Tibial nerve (tissue), 3 donors: ENCODE measurements at regions not wholly inside any gene's neighbourhood (a gene's known extent, or its start where the extent isn't known, plus 50 kb on each side); places are given as distances from the start of the nearest gene placed in this dataset.
"Not testable (repeated sequence)": the region's sequence is repeated elsewhere in the genome, so short reads cannot be mapped to it uniquely, and the experiment has no call there.

ENCODE experiments used
- POLR2A ChIP-seq, 2 donors: fragments of 450-650 bp; IDR thresholded peaks; one replicate each; pipeline ENCODE4 v1.6.1; 2017; ENCODE audit warnings: antibody characterized with exemption in 2 of 2, mild to moderate bottlenecking in 2 of 2, moderate library complexity in 2 of 2
- TF ChIP-seq, protein P1 (sequence below), 5 experiments: fragments of 200-600 bp in 3 of 5; fragments of 450-650 bp in 2 of 5; sonication (generic) in 3 of 5; IDR thresholded peaks; one replicate each; pipeline ENCODE4 v1.5.1; 2016 to 2019; ENCODE audit warnings: antibody characterized with exemption in 5 of 5, mild to moderate bottlenecking in 3 of 5, moderate library complexity in 2 of 5

GRCh38 chr7:76774279-76774678 lies 147.2 kb upstream of the POMZP3 start:
- TF ChIP-seq, protein P1, sequence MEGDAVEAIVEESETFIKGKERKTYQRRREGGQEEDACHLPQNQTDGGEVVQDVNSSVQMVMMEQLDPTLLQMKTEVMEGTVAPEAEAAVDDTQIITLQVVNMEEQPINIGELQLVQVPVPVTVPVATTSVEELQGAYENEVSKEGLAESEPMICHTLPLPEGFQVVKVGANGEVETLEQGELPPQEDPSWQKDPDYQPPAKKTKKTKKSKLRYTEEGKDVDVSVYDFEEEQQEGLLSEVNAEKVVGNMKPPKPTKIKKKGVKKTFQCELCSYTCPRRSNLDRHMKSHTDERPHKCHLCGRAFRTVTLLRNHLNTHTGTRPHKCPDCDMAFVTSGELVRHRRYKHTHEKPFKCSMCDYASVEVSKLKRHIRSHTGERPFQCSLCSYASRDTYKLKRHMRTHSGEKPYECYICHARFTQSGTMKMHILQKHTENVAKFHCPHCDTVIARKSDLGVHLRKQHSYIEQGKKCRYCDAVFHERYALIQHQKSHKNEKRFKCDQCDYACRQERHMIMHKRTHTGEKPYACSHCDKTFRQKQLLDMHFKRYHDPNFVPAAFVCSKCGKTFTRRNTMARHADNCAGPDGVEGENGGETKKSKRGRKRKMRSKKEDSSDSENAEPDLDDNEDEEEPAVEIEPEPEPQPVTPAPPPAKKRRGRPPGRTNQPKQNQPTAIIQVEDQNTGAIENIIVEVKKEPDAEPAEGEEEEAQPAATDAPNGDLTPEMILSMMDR (IDR thresholded peaks at IDR 0.05), result peak in 4 of 5 experiments; percentile 13 to 27 (median 17)
- TF ChIP-seq POLR2A (IDR thresholded peaks at IDR 0.05), result not testable (repeated sequence)
